ENCODE measurements at regions not wholly inside any gene's neighbourhood (a gene's known extent, or its start where the extent isn't known, plus 50 kb on each side); places are given as distances from the start of the nearest gene placed in this dataset.

DNA sequence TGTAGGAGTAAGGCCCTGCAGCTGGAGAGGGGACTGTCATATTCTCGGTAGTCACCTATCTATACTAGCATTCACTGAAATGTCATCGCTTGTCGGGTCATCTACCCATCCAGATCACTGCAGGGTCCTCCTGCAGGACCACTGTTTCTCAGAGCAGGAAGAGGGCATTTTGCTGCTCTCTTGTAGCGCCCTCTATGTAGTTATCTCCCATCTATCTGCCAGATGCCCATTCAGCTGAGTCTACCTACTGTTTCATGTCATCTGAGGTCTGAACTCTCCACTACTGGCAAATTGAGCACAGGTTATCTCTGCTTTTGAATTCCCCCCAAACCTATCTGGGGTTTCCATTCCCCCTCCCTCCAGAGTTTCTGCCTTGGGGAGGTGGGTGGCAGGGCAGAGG, 258.2 kb upstream of the FOXD3 start:
- Mint-ChIP-seq H3K36me3 (no peaks in the 10 kb centered on the region), H3K4me3 (no peak overlapping the region), H3K4me1 (no peaks in the 10 kb centered on the region), H3K9me3 (peaks cover 3% of the 10 kb centered on the region), H3K27me3 (ENCODE audit: low read depth) (peaks cover 32% of the 10 kb centered on the region), H3K27ac (no peak overlapping the region)
- DNase-seq (ENCODE audit: low spot score in 2 of 2, unreplicated experiment in 2 of 2), result no peak
- TF ChIP-seq, protein P1, sequence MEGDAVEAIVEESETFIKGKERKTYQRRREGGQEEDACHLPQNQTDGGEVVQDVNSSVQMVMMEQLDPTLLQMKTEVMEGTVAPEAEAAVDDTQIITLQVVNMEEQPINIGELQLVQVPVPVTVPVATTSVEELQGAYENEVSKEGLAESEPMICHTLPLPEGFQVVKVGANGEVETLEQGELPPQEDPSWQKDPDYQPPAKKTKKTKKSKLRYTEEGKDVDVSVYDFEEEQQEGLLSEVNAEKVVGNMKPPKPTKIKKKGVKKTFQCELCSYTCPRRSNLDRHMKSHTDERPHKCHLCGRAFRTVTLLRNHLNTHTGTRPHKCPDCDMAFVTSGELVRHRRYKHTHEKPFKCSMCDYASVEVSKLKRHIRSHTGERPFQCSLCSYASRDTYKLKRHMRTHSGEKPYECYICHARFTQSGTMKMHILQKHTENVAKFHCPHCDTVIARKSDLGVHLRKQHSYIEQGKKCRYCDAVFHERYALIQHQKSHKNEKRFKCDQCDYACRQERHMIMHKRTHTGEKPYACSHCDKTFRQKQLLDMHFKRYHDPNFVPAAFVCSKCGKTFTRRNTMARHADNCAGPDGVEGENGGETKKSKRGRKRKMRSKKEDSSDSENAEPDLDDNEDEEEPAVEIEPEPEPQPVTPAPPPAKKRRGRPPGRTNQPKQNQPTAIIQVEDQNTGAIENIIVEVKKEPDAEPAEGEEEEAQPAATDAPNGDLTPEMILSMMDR (IDR thresholded peaks at IDR 0.05; ENCODE audit: unreplicated experiment), result no peak

DNA sequence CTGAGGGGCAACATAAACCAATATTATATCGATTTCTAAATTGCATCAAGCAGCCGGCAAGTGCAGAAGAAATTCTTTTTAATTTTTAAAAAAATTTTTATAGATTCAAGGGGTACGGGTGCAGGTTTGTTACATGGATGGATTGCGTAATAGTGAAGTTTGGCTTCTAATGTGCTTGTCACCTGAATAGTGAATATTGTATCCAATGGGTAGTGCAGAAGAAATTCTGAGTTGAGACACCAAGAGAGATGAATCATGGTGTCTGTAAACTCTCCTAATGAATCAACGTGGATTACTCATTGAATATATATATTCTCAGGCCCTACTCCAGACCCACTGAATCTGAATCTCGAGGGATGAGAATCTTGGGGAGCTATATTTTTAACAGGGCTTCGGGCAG, 253.7 kb upstream of the FOXD3 start:
- TF ChIP-seq, protein P1 (IDR thresholded peaks at IDR 0.05; ENCODE audit: unreplicated experiment), result no peak

DNA sequence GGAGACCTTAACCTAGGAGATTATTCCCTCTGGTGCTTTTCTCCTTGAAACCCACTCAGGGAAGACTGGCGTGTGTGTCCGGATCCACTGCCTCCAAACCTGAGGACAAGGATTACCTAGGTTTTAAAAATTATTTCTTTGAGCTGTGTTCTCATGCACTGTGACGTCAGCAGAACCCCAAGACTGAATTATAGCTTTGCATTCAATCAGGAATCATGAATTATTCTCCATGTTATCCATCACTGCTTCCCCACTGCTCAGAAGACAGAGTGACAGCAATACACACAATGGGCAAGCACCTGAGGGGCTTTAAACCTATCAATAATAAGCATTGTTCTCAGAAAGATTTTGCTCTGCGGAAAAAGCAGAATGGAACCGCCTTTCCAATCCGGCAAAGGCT, 253.2 kb upstream of the FOXD3 start:
- H3K27ac Mint-ChIP-seq, result no peak overlapping the region
- TF ChIP-seq, protein P1 (IDR thresholded peaks at IDR 0.05; ENCODE audit: unreplicated experiment), result no peak
- no peaks in the 10 kb centered on the region for H3K4me1 Mint-ChIP-seq
- H3K36me3 Mint-ChIP-seq, result no peaks in the 10 kb centered on the region
- no peak overlapping the region for H3K4me3 Mint-ChIP-seq
- peaks cover 3% of the 10 kb centered on the region for H3K9me3 Mint-ChIP-seq
- H3K27me3 Mint-ChIP-seq (ENCODE audit: low read depth), result peaks cover 70% of the 10 kb centered on the region
- DNase-seq (ENCODE audit: low spot score in 2 of 2, unreplicated experiment in 2 of 2), result no peak

More for the DNA sequence above, 253.7 kb upstream of the FOXD3 start:
- Mint-ChIP-seq H3K27me3 (ENCODE audit: low read depth) (peaks cover 68% of the 10 kb centered on the region), H3K36me3 (no peaks in the 10 kb centered on the region), H3K4me1 (no peaks in the 10 kb centered on the region), H3K27ac (no peak overlapping the region), H3K4me3 (no peak overlapping the region), H3K9me3 (peaks cover 3% of the 10 kb centered on the region)
- DNase-seq (ENCODE audit: low spot score in 2 of 2, unreplicated experiment in 2 of 2), result no peak

DNA sequence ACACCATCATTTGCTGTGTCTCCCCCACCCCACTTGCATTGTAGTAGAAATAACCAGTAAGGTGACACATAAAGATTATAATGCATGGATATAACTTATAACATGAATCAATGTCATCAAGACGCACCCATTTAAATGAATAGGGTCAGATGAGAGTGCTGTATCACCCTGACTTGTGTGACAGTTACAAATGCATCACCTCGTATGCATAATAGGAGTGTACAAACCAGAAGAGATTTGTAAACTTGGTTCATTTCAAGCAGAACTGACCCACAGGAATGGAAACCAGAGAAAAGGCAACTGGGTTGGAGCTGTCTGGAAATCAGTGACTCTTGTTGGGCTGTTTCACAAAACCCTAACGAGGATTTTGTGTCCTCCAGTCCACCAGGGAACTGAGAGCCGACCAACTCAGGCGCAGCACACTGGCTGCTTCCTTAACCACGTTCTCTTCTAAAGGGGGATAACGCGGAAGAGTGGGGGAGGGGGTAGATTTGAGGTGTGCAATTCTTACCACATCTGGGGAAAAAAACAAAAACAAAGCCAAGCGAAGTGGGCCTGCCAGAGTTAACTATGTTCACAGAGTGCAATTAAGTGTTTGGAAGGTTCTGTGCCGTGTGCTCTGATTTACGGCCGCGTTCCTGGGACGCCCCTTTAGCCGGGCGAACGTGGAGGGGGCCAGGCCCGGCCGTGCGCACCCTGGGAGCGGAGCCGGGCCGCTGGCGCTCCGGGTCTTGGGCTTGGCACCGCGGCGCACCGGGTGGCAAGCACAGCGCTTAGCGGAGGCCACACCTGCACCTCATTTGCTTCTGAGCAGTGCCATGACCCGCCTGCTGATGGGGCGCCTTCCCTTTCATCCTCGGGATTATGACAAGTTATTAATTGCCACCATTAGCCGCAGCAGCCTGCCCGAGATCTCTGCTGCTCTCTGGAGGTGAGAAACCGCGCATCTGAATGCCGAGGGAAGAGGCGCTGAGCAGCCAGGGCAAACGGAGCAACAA, 248.8 kb upstream of the FOXD3 start:
- H3K27ac Mint-ChIP-seq, result no peak overlapping the region
- TF ChIP-seq, protein P1 (IDR thresholded peaks at IDR 0.05; ENCODE audit: unreplicated experiment), result no peak
- H3K4me3 Mint-ChIP-seq, result peak overlapping the region; percentile 34

DNA sequence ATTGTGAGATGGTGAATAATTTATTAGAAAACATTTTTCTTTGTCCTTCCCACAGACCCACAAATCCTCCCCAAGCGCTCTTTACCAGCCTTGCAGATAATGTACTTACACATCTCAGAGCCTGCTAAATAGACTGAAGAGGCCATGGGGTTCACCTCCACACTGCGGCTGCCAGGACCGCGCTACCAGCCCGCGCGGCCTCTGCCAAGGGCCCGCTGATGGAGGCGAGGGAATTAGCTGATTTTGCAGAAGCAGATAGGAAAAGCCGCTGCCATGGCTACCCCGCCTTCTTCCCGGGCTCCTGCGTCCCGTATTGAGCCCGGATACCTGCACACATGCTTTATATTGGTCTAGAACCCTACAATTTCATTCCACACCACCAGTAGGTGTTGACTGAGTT, 248.0 kb upstream of the FOXD3 start:
- Mint-ChIP-seq H3K27ac (no peak overlapping the region), H3K4me1 (no peaks in the 10 kb centered on the region), H3K36me3 (no peaks in the 10 kb centered on the region), H3K9me3 (peaks cover 7% of the 10 kb centered on the region), H3K4me3 (no peak overlapping the region), H3K27me3 (ENCODE audit: low read depth) (peaks cover 66% of the 10 kb centered on the region)
- TF ChIP-seq, protein P1 (IDR thresholded peaks at IDR 0.05; ENCODE audit: unreplicated experiment), result no peak
- no peak for DNase-seq (ENCODE audit: low spot score in 2 of 2, unreplicated experiment in 2 of 2)

More for the DNA sequence above, 248.8 kb upstream of the FOXD3 start:
- Mint-ChIP-seq H3K36me3 (no peaks in the 10 kb centered on the region), H3K9me3 (peaks cover 7% of the 10 kb centered on the region), H3K4me1 (no peaks in the 10 kb centered on the region), H3K27me3 (ENCODE audit: low read depth) (peaks cover 71% of the 10 kb centered on the region)
- no peak for DNase-seq (ENCODE audit: low spot score in 2 of 2, unreplicated experiment in 2 of 2)

Data from mesothelial cell of epicardium (in vitro differentiated cells).